ENCODE measurements at regions not wholly inside any gene's neighbourhood (a gene's known extent, or its start where the extent isn't known, plus 50 kb on each side); places are given as distances from the start of the nearest gene placed in this dataset.

- TF ChIP-seq CTCF (conservative IDR thresholded peaks at IDR 0.05 in 1 of 2, IDR thresholded peaks at IDR 0.05 in 1 of 2; ENCODE audit: low read depth in 1 of 2, low read length in 2 of 2) (no peak), EZH2 (IDR thresholded peaks at IDR 0.05; ENCODE audit: low read length, missing control alignments) (no peak)
Measured at GRCh38 chr5:29277642-29278041, 1915.8 kb upstream of the CDH6 start.

Data from fibroblast of lung (primary cell).